Caco-2 (cell line): ENCODE measurements at regions not wholly inside any gene's neighbourhood (a gene's known extent, or its start where the extent isn't known, plus 50 kb on each side); places are given as distances from the start of the nearest gene placed in this dataset.

ENCODE experiments used
- BruUV-seq: library from RNA; stranded (reverse); fragments of 400-500 nt; replicated peaks from 2 replicates; lab custom pipeline; 2021; lab: Mats Ljungman, UMichigan
- CTCF ChIA-PET: fragments of 300-600 bp; sonication (Branson Sonifier 250); formaldehyde crosslinking; loops from one replicate; lab custom pipeline; 2022; ENCODE audit warnings: antibody characterized with exemption; lab: Charles Lee
- POLR2A ChIA-PET: fragments of 300-600 bp; sonication (Branson Sonifier 250); formaldehyde crosslinking; loops from one replicate; lab custom pipeline; 2022; ENCODE audit warnings: antibody characterized with exemption; lab: Charles Lee
- DNase-seq, 2 experiments: peaks; one replicate each; pipeline versions ENCODE4 v3.0.0 to v3.0.0-alpha.2; 2020 to 2022
- H3K27me3 ChIP-seq: replicated peaks from 2 replicates; pipeline ENCODE4 v1.6.0; 2011; ENCODE audit warnings: low read length; ENCODE audit not compliant: control insufficient read depth, insufficient read depth
- H3K36me3 ChIP-seq: 2 replicates; pipeline ENCODE4 v1.5.1; 2011; ENCODE audit warnings: low read length; ENCODE audit not compliant: control insufficient read depth, insufficient read depth
- H3K4me1 ChIP-seq: fragments of 250-450 bp; sonication (Bioruptor Pico); 2 replicates; pipeline ENCODE4 v1.5.1; 2020; ENCODE audit warnings: mild to moderate bottlenecking
- H3K4me3 ChIP-seq: 2 replicates; pipeline ENCODE4 v1.5.1; 2011; ENCODE audit warnings: low read depth, mild to moderate bottlenecking, control low read depth, low read length
- H3K9me3 ChIP-seq: fragments of 250-450 bp; sonication (Bioruptor Pico); 2 replicates; pipeline ENCODE4 v1.5.1; 2020; ENCODE audit warnings: mild to moderate bottlenecking, moderate library complexity
- H3K27ac Mint-ChIP-seq: one replicate; pipeline ENCODE4 v1.8.0; 2022; ENCODE audit warnings: mixed read lengths; ENCODE audit not compliant: unreplicated experiment
- H3K27me3 Mint-ChIP-seq: one replicate; pipeline ENCODE4 v1.8.0; 2022; ENCODE audit warnings: mixed read lengths; ENCODE audit not compliant: insufficient read depth, unreplicated experiment
- H3K36me3 Mint-ChIP-seq: one replicate; pipeline ENCODE4 v1.8.0; 2022; ENCODE audit warnings: mild to moderate bottlenecking, mixed read lengths; ENCODE audit not compliant: insufficient read depth, unreplicated experiment
- H3K4me1 Mint-ChIP-seq: one replicate; pipeline ENCODE4 v1.8.0; 2022; ENCODE audit warnings: low read depth, mixed read lengths; ENCODE audit not compliant: unreplicated experiment
- H3K4me3 Mint-ChIP-seq: one replicate; pipeline ENCODE4 v1.8.0; 2022; ENCODE audit warnings: mild to moderate bottlenecking, moderate library complexity, mixed read lengths; ENCODE audit not compliant: unreplicated experiment
- H3K9me3 Mint-ChIP-seq: one replicate; pipeline ENCODE4 v1.8.0; 2022; ENCODE audit warnings: mixed read lengths; ENCODE audit not compliant: unreplicated experiment
- intact Hi-C: fragments of 100-400 bp; cut with micrococcal nuclease; formaldehyde crosslinking; loops from one replicate; pipeline ENCODE4 v1.10.0; 2022; ENCODE audit not compliant: unreplicated experiment
- TF ChIP-seq, protein P1 (sequence below), 2 experiments: fragments of 200-600 bp in 1 of 2; IDR thresholded peaks; 1 replicate in 1 of 2; 2 replicates in 1 of 2; pipeline versions ENCODE4 v1.5.1 to v1.8.0; 2011 to 2022; ENCODE audit warnings: antibody characterized with exemption in 1 of 2, control low read depth in 1 of 2, inconsistent platforms in 1 of 2, low read depth in 1 of 2, low read length in 1 of 2, mild to moderate bottlenecking in 1 of 2, moderate library complexity in 1 of 2; ENCODE audit not compliant: insufficient read depth in 1 of 2, severe bottlenecking in 1 of 2, unreplicated experiment in 1 of 2

DNA sequence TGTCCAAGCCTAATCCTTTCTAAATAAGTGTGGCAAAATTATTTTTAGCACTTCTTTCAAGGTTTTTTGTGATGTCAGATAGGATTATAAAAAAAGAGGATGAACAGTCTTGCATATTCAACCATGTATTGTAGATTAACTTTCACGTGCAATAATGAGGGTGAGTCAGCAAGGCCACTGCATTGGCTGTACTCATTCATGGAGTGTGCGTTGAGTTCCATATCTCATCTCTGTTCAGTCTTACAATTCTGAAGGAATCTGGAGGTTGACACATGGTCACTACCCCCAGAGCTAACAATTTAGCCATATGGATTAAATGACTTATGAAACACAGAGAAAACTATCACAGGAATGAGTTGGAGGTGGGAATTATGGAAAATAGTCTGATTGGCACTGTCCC, 810.5 kb downstream of the SLC4A3 start:
- Mint-ChIP-seq H3K4me3 (no peak overlapping the region), H3K4me1 (no peaks in the 10 kb centered on the region), H3K9me3 (no peaks in the 10 kb centered on the region), H3K27me3 (peaks cover 20% of the 10 kb centered on the region), H3K27ac (no peak overlapping the region), H3K36me3 (no peaks in the 10 kb centered on the region)
- no TSS peak for BruUV-seq
- Histone ChIP-seq H3K27me3 (no peaks in the 10 kb centered on the region), H3K36me3 (no peaks in the 10 kb centered on the region), H3K4me1 (no peaks in the 10 kb centered on the region), H3K4me3 (no peak overlapping the region), H3K9me3 (no peaks in the 10 kb centered on the region)
- DNase-seq, result no peak
- ChIA-PET POLR2A (no interaction called here), CTCF (no interaction called here)
- TF ChIP-seq, protein P1, sequence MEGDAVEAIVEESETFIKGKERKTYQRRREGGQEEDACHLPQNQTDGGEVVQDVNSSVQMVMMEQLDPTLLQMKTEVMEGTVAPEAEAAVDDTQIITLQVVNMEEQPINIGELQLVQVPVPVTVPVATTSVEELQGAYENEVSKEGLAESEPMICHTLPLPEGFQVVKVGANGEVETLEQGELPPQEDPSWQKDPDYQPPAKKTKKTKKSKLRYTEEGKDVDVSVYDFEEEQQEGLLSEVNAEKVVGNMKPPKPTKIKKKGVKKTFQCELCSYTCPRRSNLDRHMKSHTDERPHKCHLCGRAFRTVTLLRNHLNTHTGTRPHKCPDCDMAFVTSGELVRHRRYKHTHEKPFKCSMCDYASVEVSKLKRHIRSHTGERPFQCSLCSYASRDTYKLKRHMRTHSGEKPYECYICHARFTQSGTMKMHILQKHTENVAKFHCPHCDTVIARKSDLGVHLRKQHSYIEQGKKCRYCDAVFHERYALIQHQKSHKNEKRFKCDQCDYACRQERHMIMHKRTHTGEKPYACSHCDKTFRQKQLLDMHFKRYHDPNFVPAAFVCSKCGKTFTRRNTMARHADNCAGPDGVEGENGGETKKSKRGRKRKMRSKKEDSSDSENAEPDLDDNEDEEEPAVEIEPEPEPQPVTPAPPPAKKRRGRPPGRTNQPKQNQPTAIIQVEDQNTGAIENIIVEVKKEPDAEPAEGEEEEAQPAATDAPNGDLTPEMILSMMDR (IDR thresholded peaks at IDR 0.05; ENCODE audit: insufficient read depth in 1 of 2, low read depth in 1 of 2, low read length in 1 of 2, severe bottlenecking in 1 of 2, unreplicated experiment in 1 of 2), result no peak
- intact Hi-C loops, result no loop called here

DNA sequence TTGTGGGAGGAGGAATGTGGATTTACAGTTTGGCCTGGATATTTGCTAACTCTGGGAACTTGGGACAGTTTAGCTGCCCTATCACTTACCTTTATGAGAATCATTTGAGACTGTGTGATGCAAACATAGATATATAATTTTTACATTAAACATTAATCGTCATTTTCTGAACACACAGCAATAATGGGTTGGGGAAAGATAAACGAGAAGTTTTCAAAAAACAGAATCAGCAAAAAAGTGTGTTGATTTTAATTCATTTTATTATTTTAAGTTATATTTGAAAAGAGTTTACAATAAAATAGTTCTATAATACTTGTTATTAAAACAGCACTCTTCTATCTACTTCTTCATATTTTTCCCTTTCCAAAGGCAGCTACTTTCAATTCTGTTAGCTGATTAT, 813.3 kb downstream of the SLC4A3 start:
- no peak overlapping the region for H3K4me3 ChIP-seq

DNA sequence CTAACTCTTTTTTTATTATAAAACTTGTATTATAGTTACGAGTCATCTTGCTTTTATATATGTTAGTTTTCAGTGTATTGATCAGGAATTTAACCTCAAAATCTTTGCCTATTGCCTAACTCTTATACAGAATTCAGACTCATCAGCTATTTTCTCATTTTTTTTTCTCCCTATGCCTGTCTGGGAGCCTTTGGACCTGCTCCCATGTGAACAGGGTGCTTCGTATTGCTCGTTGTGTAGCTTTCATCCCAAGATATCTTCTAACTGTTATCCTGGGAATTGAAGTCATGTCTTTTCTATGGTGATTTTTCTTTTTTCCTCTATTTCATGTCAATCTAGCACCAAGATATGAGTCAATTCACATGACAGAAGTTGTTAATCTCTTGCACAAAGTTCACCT, 814.0 kb downstream of the SLC4A3 start:
- Mint-ChIP-seq H3K4me1 (no peaks in the 10 kb centered on the region), H3K36me3 (no peaks in the 10 kb centered on the region), H3K27me3 (peaks cover 18% of the 10 kb centered on the region), H3K9me3 (peaks cover 3% of the 10 kb centered on the region), H3K4me3 (no peak overlapping the region), H3K27ac (no peak overlapping the region)
- H3K4me1 ChIP-seq, result no peaks in the 10 kb centered on the region
- BruUV-seq, result no TSS peak
- TF ChIP-seq, protein P1 (IDR thresholded peaks at IDR 0.05; ENCODE audit: insufficient read depth in 1 of 2, low read depth in 1 of 2, low read length in 1 of 2, severe bottlenecking in 1 of 2, unreplicated experiment in 1 of 2), result no peak
- no peaks in the 10 kb centered on the region for H3K9me3 ChIP-seq
- no peak overlapping the region for H3K4me3 ChIP-seq
- intact Hi-C loops, result no loop called here
- ChIA-PET CTCF (no interaction called here), POLR2A (no interaction called here)
- no peaks in the 10 kb centered on the region for H3K27me3 ChIP-seq
- H3K36me3 ChIP-seq, result no peaks in the 10 kb centered on the region
- DNase-seq, result no peak

More for the DNA sequence above, 813.3 kb downstream of the SLC4A3 start:
- Histone ChIP-seq H3K4me1 (no peaks in the 10 kb centered on the region), H3K36me3 (no peaks in the 10 kb centered on the region), H3K9me3 (no peaks in the 10 kb centered on the region), H3K27me3 (no peaks in the 10 kb centered on the region)
- H3K27me3 Mint-ChIP-seq, result peaks cover 18% of the 10 kb centered on the region
- no peak for DNase-seq
- no peaks in the 10 kb centered on the region for H3K9me3 Mint-ChIP-seq
- ChIA-PET CTCF (no interaction called here), POLR2A (no interaction called here)
- no peaks in the 10 kb centered on the region for H3K4me1 Mint-ChIP-seq
- H3K27ac Mint-ChIP-seq, result no peak overlapping the region
- no peak overlapping the region for H3K4me3 Mint-ChIP-seq
- BruUV-seq, result no TSS peak
- H3K36me3 Mint-ChIP-seq, result no peaks in the 10 kb centered on the region
- intact Hi-C loops, result no loop called here
- TF ChIP-seq, protein P1 (IDR thresholded peaks at IDR 0.05; ENCODE audit: insufficient read depth in 1 of 2, low read depth in 1 of 2, low read length in 1 of 2, severe bottlenecking in 1 of 2, unreplicated experiment in 1 of 2), result no peak
